PC-9 (cell line): ENCODE measurements at regions not wholly inside any gene's neighbourhood (a gene's known extent, or its start where the extent isn't known, plus 50 kb on each side); places are given as distances from the start of the nearest gene placed in this dataset.

Source experiments
- BruUV-seq: library from RNA; stranded (reverse); fragments of 400-500 nt; replicated peaks from 2 replicates; lab custom pipeline; 2021; lab: Mats Ljungman, UMichigan
- CTCF ChIA-PET: fragments of 300-600 bp; sonication (Branson Sonifier 250); formaldehyde crosslinking; loops from one replicate; lab custom pipeline; 2022; ENCODE audit warnings: antibody characterized with exemption; lab: Charles Lee
- POLR2A ChIA-PET: fragments of 300-600 bp; sonication (Branson Sonifier 250); formaldehyde crosslinking; loops from one replicate; lab custom pipeline; 2022; ENCODE audit warnings: antibody characterized with exemption; ENCODE audit not compliant: unreplicated experiment; lab: Charles Lee
- DNase-seq, 2 experiments: peaks; one replicate each; pipeline versions ENCODE4 v3.0.0 to v3.0.0-alpha.2; 2015 to 2022; ENCODE audit warnings: mixed read lengths in 1 of 2
- H2AFZ ChIP-seq: fragments of 200-600 bp; sonication (generic); 2 replicates; pipeline ENCODE4 v1.8.1; 2017; ENCODE audit warnings: antibody characterized with exemption
- H3F3A ChIP-seq: fragments of 200-600 bp; sonication (generic); 2 replicates; pipeline ENCODE4 v1.8.1; 2017; ENCODE audit warnings: antibody characterized with exemption, mild to moderate bottlenecking, low read depth; ENCODE audit not compliant: insufficient read depth
- H3K27ac ChIP-seq: fragments of 200-600 bp; sonication (generic); 2 replicates; pipeline ENCODE4 v1.6.1; 2016; ENCODE audit warnings: mixed run types
- H3K27me3 ChIP-seq: fragments of 200-600 bp; sonication (generic); 2 replicates; pipeline ENCODE4 v1.6.1; 2016; ENCODE audit warnings: low read depth, mixed run types; ENCODE audit not compliant: insufficient read depth
- H3K36me3 ChIP-seq: fragments of 200-600 bp; sonication (generic); 2 replicates; pipeline ENCODE4 v1.6.1; 2016; ENCODE audit warnings: low read depth, mixed run types
- H3K4me1 ChIP-seq: fragments of 200-600 bp; sonication (generic); replicated peaks from 2 replicates; pipeline ENCODE4 v1.6.1; 2016; ENCODE audit warnings: mixed run types; ENCODE audit not compliant: insufficient read depth
- H3K4me2 ChIP-seq: fragments of 200-600 bp; sonication (generic); 2 replicates; pipeline ENCODE4 v1.6.1; 2017; ENCODE audit warnings: mixed run types
- H3K4me3 ChIP-seq: fragments of 200-600 bp; sonication (generic); 2 replicates; pipeline ENCODE4 v1.6.1; 2016; ENCODE audit warnings: mixed run types
- H3K79me2 ChIP-seq: fragments of 200-600 bp; sonication (generic); 2 replicates; pipeline ENCODE4 v1.6.1; 2017; ENCODE audit warnings: low read depth, mixed run types
- H3K9me2 ChIP-seq: fragments of 200-600 bp; sonication (generic); 2 replicates; pipeline ENCODE4 v1.8.1; 2017; ENCODE audit warnings: mild to moderate bottlenecking; ENCODE audit not compliant: insufficient read depth
- H3K9me3 ChIP-seq: fragments of 200-600 bp; sonication (generic); 2 replicates; pipeline ENCODE4 v1.8.1; 2016; ENCODE audit warnings: low read depth; ENCODE audit not compliant: insufficient read depth
- H4K20me1 ChIP-seq: fragments of 200-600 bp; sonication (generic); 2 replicates; pipeline ENCODE4 v1.8.1; 2017; ENCODE audit not compliant: insufficient read depth
- EZH2 ChIP-seq: fragments of 200-600 bp; sonication (generic); IDR thresholded peaks from 2 replicates; pipeline ENCODE4 v1.8.0; 2017; ENCODE audit warnings: antibody characterized with exemption, low read depth
- intact Hi-C: fragments of 100-400 bp; cut with micrococcal nuclease; formaldehyde crosslinking; loops from one replicate; pipeline ENCODE4 v1.10.0; 2022; ENCODE audit not compliant: unreplicated experiment
- TF ChIP-seq, protein P1 (sequence below): fragments of 200-600 bp; sonication (generic); conservative IDR thresholded peaks from 2 replicates; pipeline ENCODE4 v1.6.1; 2017; ENCODE audit warnings: mixed run types, antibody characterized with exemption, mild to moderate bottlenecking, moderate library complexity

DNA sequence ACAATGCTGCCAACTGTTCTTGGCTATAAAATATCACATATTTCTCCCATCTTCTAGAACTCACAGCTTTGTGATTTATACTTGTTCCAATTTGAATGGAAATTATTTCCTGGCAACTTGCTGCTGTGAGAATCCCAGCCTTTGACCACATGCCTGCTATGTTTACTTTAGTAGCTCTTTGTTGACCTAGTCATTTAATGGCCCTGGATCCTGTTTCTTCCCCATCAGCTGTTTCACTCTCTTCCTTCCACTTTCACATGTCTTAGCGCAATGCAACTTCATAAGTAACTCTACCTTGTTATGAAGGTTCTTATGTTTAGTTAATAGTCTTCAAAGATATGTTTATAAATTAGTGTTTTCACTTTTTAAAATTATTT lies 1973.6 kb upstream of the AGA start:
- no peaks in the 10 kb centered on the region for H3K9me2 ChIP-seq
- CTCF ChIA-PET: no interaction called here
- H3K79me2 ChIP-seq: no peaks in the 10 kb centered on the region
- no peaks in the 10 kb centered on the region for H3K9me3 ChIP-seq
- no peak overlapping the region for H3K4me2 ChIP-seq
- no TSS peak for BruUV-seq
- H3K4me1 ChIP-seq: no peaks in the 10 kb centered on the region
- no peak overlapping the region for H3K4me3 ChIP-seq
- no peaks in the 10 kb centered on the region for H3K27me3 ChIP-seq
- peak in 1 of 2 experiments; percentile 11 for DNase-seq
- TF ChIP-seq EZH2: no peak
- TF ChIP-seq, protein P1, sequence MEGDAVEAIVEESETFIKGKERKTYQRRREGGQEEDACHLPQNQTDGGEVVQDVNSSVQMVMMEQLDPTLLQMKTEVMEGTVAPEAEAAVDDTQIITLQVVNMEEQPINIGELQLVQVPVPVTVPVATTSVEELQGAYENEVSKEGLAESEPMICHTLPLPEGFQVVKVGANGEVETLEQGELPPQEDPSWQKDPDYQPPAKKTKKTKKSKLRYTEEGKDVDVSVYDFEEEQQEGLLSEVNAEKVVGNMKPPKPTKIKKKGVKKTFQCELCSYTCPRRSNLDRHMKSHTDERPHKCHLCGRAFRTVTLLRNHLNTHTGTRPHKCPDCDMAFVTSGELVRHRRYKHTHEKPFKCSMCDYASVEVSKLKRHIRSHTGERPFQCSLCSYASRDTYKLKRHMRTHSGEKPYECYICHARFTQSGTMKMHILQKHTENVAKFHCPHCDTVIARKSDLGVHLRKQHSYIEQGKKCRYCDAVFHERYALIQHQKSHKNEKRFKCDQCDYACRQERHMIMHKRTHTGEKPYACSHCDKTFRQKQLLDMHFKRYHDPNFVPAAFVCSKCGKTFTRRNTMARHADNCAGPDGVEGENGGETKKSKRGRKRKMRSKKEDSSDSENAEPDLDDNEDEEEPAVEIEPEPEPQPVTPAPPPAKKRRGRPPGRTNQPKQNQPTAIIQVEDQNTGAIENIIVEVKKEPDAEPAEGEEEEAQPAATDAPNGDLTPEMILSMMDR: no peak
- H2AFZ ChIP-seq: no peak overlapping the region
- H3F3A ChIP-seq: no peaks in the 10 kb centered on the region
- no peaks in the 10 kb centered on the region for H4K20me1 ChIP-seq
- POLR2A ChIA-PET: no interaction called here
- intact Hi-C loops: loop anchor here (2.0 to 5.0 kb wide), 2 partner anchors 49 to 211 kb away; no protein-coding TSS in a partner anchor
- no peaks in the 10 kb centered on the region for H3K36me3 ChIP-seq
- H3K27ac ChIP-seq: no peak overlapping the region

DNA sequence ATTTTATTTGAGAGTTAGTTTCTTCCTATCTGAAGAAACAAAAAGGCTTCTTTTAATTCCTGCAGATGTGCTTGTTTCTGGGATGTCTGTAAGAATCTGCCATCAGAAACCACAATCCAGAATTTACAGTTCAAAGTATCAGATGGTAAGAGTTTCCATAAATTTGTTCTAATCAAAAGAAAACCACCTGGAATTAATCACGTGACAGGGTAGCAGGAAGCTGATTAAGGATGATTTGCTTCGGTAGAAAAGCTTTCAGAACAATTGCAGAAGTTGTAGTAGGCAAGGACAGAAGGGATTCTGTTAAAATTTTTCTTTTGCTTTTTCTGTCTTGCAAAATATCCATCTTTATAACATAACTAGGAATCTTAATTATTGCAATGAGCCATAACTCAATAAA lies 1975.1 kb upstream of the AGA start:
- TF ChIP-seq, protein P1: no peak
- TF ChIP-seq EZH2: no peak
- Histone ChIP-seq H3K9me2 (no peaks in the 10 kb centered on the region), H3K4me1 (no peaks in the 10 kb centered on the region), H3K27ac (no peak overlapping the region), H3K36me3 (no peaks in the 10 kb centered on the region), H3F3A (no peaks in the 10 kb centered on the region), H3K9me3 (no peaks in the 10 kb centered on the region), H4K20me1 (no peaks in the 10 kb centered on the region), H3K4me3 (no peak overlapping the region), H3K4me2 (no peak overlapping the region), H3K27me3 (no peaks in the 10 kb centered on the region), H2AFZ (no peak overlapping the region), H3K79me2 (no peaks in the 10 kb centered on the region)
- no TSS peak for BruUV-seq
- ChIA-PET CTCF (no interaction called here), POLR2A (no interaction called here)
- DNase-seq: no peak
- intact Hi-C loops: loop anchor here (2.0 to 5.0 kb wide), 2 partner anchors 47 to 210 kb away; no protein-coding TSS in a partner anchor

DNA sequence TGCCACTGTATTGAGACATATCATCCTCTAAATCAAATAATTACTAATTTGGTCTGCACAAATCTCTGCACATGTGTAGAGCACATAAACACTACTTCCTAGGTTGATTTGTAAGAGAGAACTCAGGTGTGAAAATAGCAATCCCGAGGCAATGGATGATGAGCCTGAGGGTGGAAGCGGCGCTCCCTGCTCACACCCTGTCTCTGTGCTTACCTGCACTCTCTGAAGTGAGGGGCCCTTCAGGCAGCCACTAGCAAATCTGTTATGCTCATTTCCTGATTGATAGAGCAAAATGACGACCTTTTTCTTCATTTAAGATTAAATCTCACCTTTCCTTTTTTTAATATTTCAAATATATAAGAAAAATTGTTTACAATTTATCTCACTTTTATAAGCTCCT lies 1995.7 kb upstream of the AGA start:
- BruUV-seq: no TSS peak
- intact Hi-C loops: no loop called here
- Histone ChIP-seq H3K27ac (no peak overlapping the region), H3K27me3 (no peaks in the 10 kb centered on the region), H4K20me1 (no peaks in the 10 kb centered on the region), H3K9me2 (no peaks in the 10 kb centered on the region), H3K9me3 (no peaks in the 10 kb centered on the region), H3K4me3 (no peak overlapping the region), H3K36me3 (no peaks in the 10 kb centered on the region), H2AFZ (no peak overlapping the region), H3K4me2 (no peak overlapping the region), H3K4me1 (no peaks in the 10 kb centered on the region), H3F3A (no peaks in the 10 kb centered on the region), H3K79me2 (no peaks in the 10 kb centered on the region)
- ChIA-PET CTCF (no interaction called here), POLR2A (no interaction called here)
- TF ChIP-seq, protein P1: no peak
- no peak for TF ChIP-seq EZH2
- no peak for DNase-seq
